Keratinocyte (primary cell): ENCODE measurements at regions not wholly inside any gene's neighbourhood (a gene's known extent, or its start where the extent isn't known, plus 50 kb on each side); places are given as distances from the start of the nearest gene placed in this dataset.
"Not testable (repeated sequence)": the region's sequence is repeated elsewhere in the genome, so short reads cannot be mapped to it uniquely, and the experiment has no call there.

Experiments used
- DNase-seq: peaks from one replicate; pipeline ENCODE4 v3.0.0-alpha.2; 2011; ENCODE audit warnings: low read depth, missing footprints, low spot score
- FAIRE-seq: peaks from 2 replicates; lab custom pipeline; 2011; peaks lifted over from hg19 to GRCh38; lab: Jason Lieb, UNC
- H2AFZ ChIP-seq: 2 replicates; pipeline ENCODE4 v1.6.0; 2012; ENCODE audit warnings: low read length, control low read depth, inconsistent platforms; ENCODE audit not compliant: control insufficient read depth
- H3K27ac ChIP-seq: 2 replicates; pipeline ENCODE4 v1.5.1; 2011; ENCODE audit warnings: low read length; ENCODE audit not compliant: control insufficient read depth, insufficient read depth
- H3K27me3 ChIP-seq: 3 replicates; pipeline ENCODE4 v1.6.0; 2011; ENCODE audit warnings: low read length; ENCODE audit not compliant: control insufficient read depth, insufficient read depth; ENCODE audit errors: extremely low read depth
- H3K36me3 ChIP-seq, 2 experiments: 2 replicates in 1 of 2; 3 replicates in 1 of 2; pipeline ENCODE4 v1.5.1; 2011; ENCODE audit warnings: low read length in 2 of 2, mild to moderate bottlenecking in 1 of 2; ENCODE audit not compliant: control insufficient read depth in 2 of 2, insufficient read depth in 2 of 2; ENCODE audit errors: extremely low read depth in 1 of 2
- H3K4me1 ChIP-seq: 3 replicates; pipeline ENCODE4 v1.5.1; 2011; ENCODE audit warnings: low read length; ENCODE audit not compliant: control insufficient read depth, insufficient read depth; ENCODE audit errors: extremely low read depth
- H3K4me2 ChIP-seq: 3 replicates; pipeline ENCODE4 v1.6.0; 2011; ENCODE audit warnings: low read depth, low read length; ENCODE audit not compliant: control insufficient read depth, insufficient read depth; ENCODE audit errors: extremely low read depth
- H3K4me3 ChIP-seq, 3 experiments: fragments of 200-600 bp in 1 of 3; sonication (generic) in 1 of 3; 2 replicates in 2 of 3; 3 replicates in 1 of 3; pipeline ENCODE4 v1.5.1; 2011 to 2016; ENCODE audit warnings: low read length in 3 of 3, mild to moderate bottlenecking in 3 of 3, control low read depth in 2 of 3, inconsistent platforms in 1 of 3, low read depth in 1 of 3, mixed read lengths in 1 of 3, mixed run types in 1 of 3, moderate library complexity in 1 of 3; ENCODE audit not compliant: control insufficient read depth in 2 of 3, insufficient read depth in 2 of 3; ENCODE audit errors: extremely low read depth in 1 of 3
- H3K79me2 ChIP-seq: 2 replicates; pipeline ENCODE4 v1.6.0; 2012; ENCODE audit warnings: low read length; ENCODE audit not compliant: control insufficient read depth, insufficient read depth
- H3K9ac ChIP-seq: 3 replicates; pipeline ENCODE4 v1.6.0; 2011; ENCODE audit warnings: low read length; ENCODE audit not compliant: control insufficient read depth, insufficient read depth; ENCODE audit errors: extremely low read depth
- H3K9me1 ChIP-seq: 3 replicates; pipeline ENCODE4 v1.6.0; 2011; ENCODE audit warnings: low read length; ENCODE audit not compliant: control insufficient read depth, insufficient read depth; ENCODE audit errors: extremely low read depth
- H3K9me3 ChIP-seq: 2 replicates; pipeline ENCODE4 v1.5.1; 2012; ENCODE audit warnings: low read depth, low read length; ENCODE audit not compliant: control insufficient read depth
- H4K20me1 ChIP-seq: 3 replicates; pipeline ENCODE4 v1.6.0; 2011; ENCODE audit warnings: low read length; ENCODE audit not compliant: control insufficient read depth, insufficient read depth; ENCODE audit errors: extremely low read depth
- EZH2 ChIP-seq: IDR thresholded peaks from one replicate; pipeline ENCODE4 v1.6.1; 2012; ENCODE audit warnings: inconsistent platforms, mild to moderate bottlenecking, low read length, moderate library complexity
- dilution Hi-C: fragments of 300-500 bp; cut with MboI; formaldehyde crosslinking; loops from one replicate; pipeline ENCODE4 v1.7.0; 2020; ENCODE audit warnings: low sequenced_read_pairs; ENCODE audit not compliant: extremely low pct_ligation_motif_present
- TF ChIP-seq, protein P1 (sequence below), 3 experiments: IDR thresholded peaks in 1 of 3; conservative IDR thresholded peaks in 1 of 3; optimal IDR thresholded peaks in 1 of 3; 2 replicates in 2 of 3; 3 replicates in 1 of 3; pipeline versions ENCODE3 to v1.5.1; 2011; ENCODE audit warnings: low read length in 3 of 3, mild to moderate bottlenecking in 3 of 3, moderate library complexity in 2 of 3, control low read depth in 1 of 3, inconsistent platforms in 1 of 3; ENCODE audit not compliant: insufficient read depth in 2 of 3; ENCODE audit errors: extremely low read depth in 1 of 3

DNA sequence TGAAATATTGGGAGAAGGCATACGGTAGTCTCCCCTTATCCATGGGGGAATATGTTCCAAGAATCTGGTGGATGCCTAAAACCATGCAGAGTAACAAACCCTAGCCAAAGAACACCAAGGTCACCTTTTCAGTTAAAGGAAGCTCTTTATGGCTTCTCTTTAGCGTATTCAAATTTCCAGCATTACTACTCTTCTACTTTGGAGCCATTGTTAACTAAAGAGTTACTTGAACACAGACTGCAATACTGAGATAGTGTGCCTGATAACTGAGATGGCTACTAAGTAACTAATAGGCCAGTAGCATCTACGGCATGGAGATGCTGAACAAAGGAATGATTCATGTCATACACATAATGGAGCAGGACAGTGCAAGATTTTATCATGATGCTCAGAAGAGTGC, 84.5 kb upstream of the SPEF2 start:
- TF ChIP-seq, protein P1, sequence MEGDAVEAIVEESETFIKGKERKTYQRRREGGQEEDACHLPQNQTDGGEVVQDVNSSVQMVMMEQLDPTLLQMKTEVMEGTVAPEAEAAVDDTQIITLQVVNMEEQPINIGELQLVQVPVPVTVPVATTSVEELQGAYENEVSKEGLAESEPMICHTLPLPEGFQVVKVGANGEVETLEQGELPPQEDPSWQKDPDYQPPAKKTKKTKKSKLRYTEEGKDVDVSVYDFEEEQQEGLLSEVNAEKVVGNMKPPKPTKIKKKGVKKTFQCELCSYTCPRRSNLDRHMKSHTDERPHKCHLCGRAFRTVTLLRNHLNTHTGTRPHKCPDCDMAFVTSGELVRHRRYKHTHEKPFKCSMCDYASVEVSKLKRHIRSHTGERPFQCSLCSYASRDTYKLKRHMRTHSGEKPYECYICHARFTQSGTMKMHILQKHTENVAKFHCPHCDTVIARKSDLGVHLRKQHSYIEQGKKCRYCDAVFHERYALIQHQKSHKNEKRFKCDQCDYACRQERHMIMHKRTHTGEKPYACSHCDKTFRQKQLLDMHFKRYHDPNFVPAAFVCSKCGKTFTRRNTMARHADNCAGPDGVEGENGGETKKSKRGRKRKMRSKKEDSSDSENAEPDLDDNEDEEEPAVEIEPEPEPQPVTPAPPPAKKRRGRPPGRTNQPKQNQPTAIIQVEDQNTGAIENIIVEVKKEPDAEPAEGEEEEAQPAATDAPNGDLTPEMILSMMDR (optimal IDR thresholded peaks at IDR 0.05 in 1 of 3, IDR thresholded peaks at IDR 0.05 in 1 of 3, conservative IDR thresholded peaks at IDR 0.05 in 1 of 3; ENCODE audit: extremely low read depth in 1 of 3, insufficient read depth in 2 of 3, low read length in 3 of 3) = no peak
- no peak for TF ChIP-seq EZH2
- no peak for FAIRE-seq

DNA sequence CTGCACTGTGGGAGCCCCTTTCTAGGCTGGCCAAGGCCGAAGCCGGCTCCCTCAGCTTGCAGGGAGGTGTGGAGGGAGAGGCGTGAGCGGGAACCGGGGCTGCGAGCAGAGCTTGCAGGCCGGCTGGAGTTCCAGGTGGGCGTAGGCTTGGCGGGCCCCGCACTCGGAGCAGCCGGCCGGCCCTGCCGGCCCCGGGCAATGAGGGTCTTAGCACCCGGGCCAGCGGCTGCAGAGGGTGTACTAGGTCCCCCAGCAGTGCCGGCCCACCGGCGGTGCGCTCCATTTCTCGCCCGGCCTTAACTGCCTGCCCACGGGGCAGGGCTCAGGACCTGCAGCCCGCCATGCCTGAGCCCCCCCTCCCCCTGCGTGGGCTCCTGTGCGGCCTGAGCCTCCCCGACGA, 86.1 kb upstream of the SPEF2 start:
- H3K9ac ChIP-seq, DNase-seq, H3K36me3 ChIP-seq, H3K9me3 ChIP-seq, H3K4me1 ChIP-seq, FAIRE-seq, H3K27ac ChIP-seq, H4K20me1 ChIP-seq, H3K9me1 ChIP-seq, H2AFZ ChIP-seq, H3K4me3 ChIP-seq, H3K27me3 ChIP-seq, dilution Hi-C loops, H3K79me2 ChIP-seq, H3K4me2 ChIP-seq: not testable (repeated sequence)

More for the DNA sequence above, 84.5 kb upstream of the SPEF2 start:
- H3K79me2 ChIP-seq = no peaks in the 10 kb centered on the region
- no peak for DNase-seq
- H3K4me3 ChIP-seq = no peak overlapping the region
- H3K4me1 ChIP-seq = no peaks in the 10 kb centered on the region
- no peak overlapping the region for H2AFZ ChIP-seq
- no peaks in the 10 kb centered on the region for H3K27me3 ChIP-seq
- H3K36me3 ChIP-seq = no peaks in the 10 kb centered on the region
- no peak overlapping the region for H3K27ac ChIP-seq
- no peaks in the 10 kb centered on the region for H3K9me1 ChIP-seq
- dilution Hi-C loops = no loop called here
- H3K4me2 ChIP-seq = no peak overlapping the region
- H4K20me1 ChIP-seq = no peaks in the 10 kb centered on the region
- no peak overlapping the region for H3K9ac ChIP-seq
- H3K9me3 ChIP-seq = no peaks in the 10 kb centered on the region

DNA sequence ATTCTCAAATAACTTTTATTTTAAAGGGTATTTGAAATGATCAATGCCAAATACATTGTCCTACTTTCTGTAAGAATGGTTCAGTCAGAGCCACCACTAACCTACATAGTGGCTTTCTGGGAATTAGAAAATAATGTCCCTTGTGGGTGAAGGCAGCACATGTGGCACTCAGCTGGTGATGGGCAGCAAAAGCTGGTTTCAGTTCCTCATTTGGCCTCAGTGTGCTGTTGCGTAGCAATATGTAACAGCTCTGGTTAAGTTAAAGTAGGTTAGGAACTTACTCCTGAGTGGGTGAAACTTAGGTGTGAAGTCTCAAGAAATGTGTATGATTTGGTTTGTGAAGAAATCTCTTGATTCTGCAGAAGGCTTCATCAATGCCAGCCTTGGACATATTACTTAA, 99.6 kb upstream of the SPEF2 start:
- H3K4me3 ChIP-seq = no peak overlapping the region
- no peak overlapping the region for H2AFZ ChIP-seq
- H3K36me3 ChIP-seq = no peaks in the 10 kb centered on the region
- TF ChIP-seq, protein P1 (optimal IDR thresholded peaks at IDR 0.05 in 1 of 3, IDR thresholded peaks at IDR 0.05 in 1 of 3, conservative IDR thresholded peaks at IDR 0.05 in 1 of 3; ENCODE audit: extremely low read depth in 1 of 3, insufficient read depth in 2 of 3, low read length in 3 of 3) = no peak
- TF ChIP-seq EZH2 = no peak
- H3K4me1 ChIP-seq = no peaks in the 10 kb centered on the region
- no peaks in the 10 kb centered on the region for H3K9me1 ChIP-seq
- H3K4me2 ChIP-seq = no peak overlapping the region
- DNase-seq (no peak), FAIRE-seq (no peak)
- H3K79me2 ChIP-seq = no peaks in the 10 kb centered on the region
- no peak overlapping the region for H3K27ac ChIP-seq
- dilution Hi-C loops = no loop called here
- H3K27me3 ChIP-seq = no peaks in the 10 kb centered on the region
- no peaks in the 10 kb centered on the region for H4K20me1 ChIP-seq
- H3K9ac ChIP-seq = no peak overlapping the region
- H3K9me3 ChIP-seq = no peaks in the 10 kb centered on the region
